Pancreas (tissue), 10 donors: ENCODE measurements at regions not wholly inside any gene's neighbourhood (a gene's known extent, or its start where the extent isn't known, plus 50 kb on each side); places are given as distances from the start of the nearest gene placed in this dataset.

Experiments
- ATAC-seq, 4 donors: fragments of 200-7000 bp; cut with Tn5 transposase; one replicate each; pipeline versions ENCODE4 v1.8.0 to v1.9.1; 2020; ENCODE audit warnings: mild to moderate bottlenecking in 4 of 4, moderate library complexity in 4 of 4
- DNase-seq, 6 donors: peaks; one replicate each; pipeline ENCODE4 v3.0.0-alpha.2; 2020
- FAIRE-seq: peaks from 2 replicates; lab custom pipeline; 2012; peaks lifted over from hg19 to GRCh38; lab: Jason Lieb, UNC
- H3K27ac ChIP-seq, 4 donors: fragments of 200-600 bp; sonication (generic); 1 replicate in 3 of 4; 2 replicates in 1 of 4; pipeline versions ENCODE4 v1.5.0 to v1.8.0; 2020
- H3K27me3 ChIP-seq, 4 donors: fragments of 200-600 bp; one replicate each; pipeline ENCODE4 v1.8.0; 2021
- H3K36me3 ChIP-seq, 3 donors: fragments of 200-600 bp; sonication (generic) in 1 of 3; one replicate each; pipeline versions ENCODE4 v1.5.0 to v1.8.0; 2020 to 2021
- H3K4me1 ChIP-seq, 3 donors: fragments of 200-600 bp; one replicate each; pipeline ENCODE4 v1.8.0; 2021
- H3K4me3 ChIP-seq, 4 donors: fragments of 200-600 bp; sonication (generic) in 2 of 4; one replicate each; pipeline versions ENCODE4 v1.5.0 to v1.8.0; 2020 to 2021
- H3K9me3 ChIP-seq, 4 donors: fragments of 200-600 bp; one replicate each; pipeline ENCODE4 v1.8.0; 2021
- CTCF ChIP-seq, 4 donors: fragments of 200-600 bp; sonication (generic) in 3 of 4; IDR thresholded peaks; one replicate each; pipeline versions ENCODE4 v1.5.0 to v1.8.0; 2021; ENCODE audit warnings: antibody characterized with exemption in 4 of 4
- WGBS, 2 donors: extraction: QIAGEN DNeasy Blood & Tissue Kit; methylation state at CpG; one replicate each; pipeline ENCODE4 v1.1.7; 2013; 5-methylcytosine and 5-hydroxymethylcytosine counted together
- intact Hi-C, 3 donors: fragments of 100-400 bp; cut with DNase I; formaldehyde crosslinking; loops; one replicate each; pipeline versions ENCODE4 v1.11.1 to v1.14.2; 2022
- donor health status: healthy with polysubstance abuse.
- donor health status: DM: no; HTN: no; CAD: no; lungs with moderate emphysema.
- donor health status: DM: no; HTN: no; CAD: no.
- donor health status: control.
- donor health status: control.
- donor health status: Bipolar disorder and iron deficiency.
- donor health status: DM: yes; HTN: yes; CAD: no.
- donor health status: DM: no; HTN: no; CAD: no.
- donor health status: DM: no; HTN: no; CAD: no.
- donor health status: DM: yes; HTN: yes; CAD: no.

DNA sequence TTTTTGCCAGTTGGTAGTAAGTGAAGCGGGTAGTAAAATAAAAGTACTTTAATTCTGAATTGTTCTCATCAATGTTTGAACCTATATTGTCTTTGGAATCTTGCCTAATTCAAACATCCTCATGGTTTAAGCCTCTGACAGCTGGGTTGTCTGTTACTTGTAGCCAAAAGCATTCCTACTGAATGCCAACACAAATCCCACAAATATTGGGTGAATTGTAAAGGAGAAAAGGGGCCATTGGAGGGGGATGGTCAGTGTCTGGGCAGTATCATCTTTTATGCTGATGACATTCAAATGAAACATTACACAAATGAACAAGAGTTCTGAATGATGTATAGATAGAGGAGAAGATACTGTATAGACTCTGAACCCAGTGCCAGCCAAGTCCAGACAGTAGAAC lies 309.5 kb downstream of the OSTF1 start:
- Histone ChIP-seq H3K27ac (no peak overlapping the region), H3K4me1 (no peaks in the 10 kb centered on the region), H3K36me3 (no peaks in the 10 kb centered on the region), H3K9me3 (no peaks in the 10 kb centered on the region), H3K4me3 (no peak overlapping the region), H3K27me3 (no peaks in the 10 kb centered on the region)
- no peak for TF ChIP-seq CTCF (IDR thresholded peaks at IDR 0.05)
- intact Hi-C loops, result no loop called here
- ATAC-seq (no peak), DNase-seq (no peak), FAIRE-seq (no peak)
- WGBS, 2 donors, result 54 to 75% methylated on average over 1 of the region's 1 CpG

DNA sequence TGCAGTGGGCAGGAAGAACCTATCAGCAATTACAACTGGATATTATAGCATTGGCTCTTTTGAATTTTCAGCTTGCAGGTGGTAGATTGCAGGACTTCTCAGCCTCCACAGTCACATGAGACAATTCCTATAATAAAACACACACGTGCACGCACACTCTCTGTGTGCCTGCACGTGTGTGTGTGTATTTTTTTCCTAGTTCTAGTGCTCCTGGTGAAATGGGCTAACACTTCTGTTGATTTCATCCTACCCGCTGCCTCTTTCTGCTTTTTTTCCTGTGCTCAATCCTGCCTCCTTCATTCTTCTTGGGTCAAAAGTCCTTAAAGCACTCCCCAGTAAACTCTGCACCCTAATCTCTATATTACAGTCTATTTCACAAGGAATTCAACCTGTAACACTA lies 320.1 kb downstream of the OSTF1 start:
- FAIRE-seq, result no peak
- WGBS, 2 donors, result 62 to 76% methylated on average over 4 of the region's 4 CpGs
- TF ChIP-seq CTCF (IDR thresholded peaks at IDR 0.05), result no peak

GRCh38 chr9:75410405-75410804 lies 322.1 kb downstream of the OSTF1 start:
- H3K9me3 ChIP-seq, result no peaks in the 10 kb centered on the region
- no peak overlapping the region for H3K4me3 ChIP-seq
- ATAC-seq (no peak), DNase-seq (no peak), FAIRE-seq (no peak)
- WGBS, 2 donors, result 58 to 77% methylated on average over 4 of the region's 4 CpGs
- H3K4me1 ChIP-seq, result no peaks in the 10 kb centered on the region
- no peaks in the 10 kb centered on the region for H3K27me3 ChIP-seq
- no peak for TF ChIP-seq CTCF (IDR thresholded peaks at IDR 0.05)
- H3K36me3 ChIP-seq, result no peaks in the 10 kb centered on the region
- H3K27ac ChIP-seq, result no peak overlapping the region
- intact Hi-C loops, result no loop called here

More for the DNA sequence above, 320.1 kb downstream of the OSTF1 start:
- no peaks in the 10 kb centered on the region for H3K9me3 ChIP-seq
- intact Hi-C loops, result no loop called here
- no peak overlapping the region for H3K27ac ChIP-seq
- ATAC-seq (no peak), DNase-seq (no peak)
- H3K4me1 ChIP-seq, result no peaks in the 10 kb centered on the region
- no peak overlapping the region for H3K4me3 ChIP-seq
- no peaks in the 10 kb centered on the region for H3K27me3 ChIP-seq
- H3K36me3 ChIP-seq, result no peaks in the 10 kb centered on the region

DNA sequence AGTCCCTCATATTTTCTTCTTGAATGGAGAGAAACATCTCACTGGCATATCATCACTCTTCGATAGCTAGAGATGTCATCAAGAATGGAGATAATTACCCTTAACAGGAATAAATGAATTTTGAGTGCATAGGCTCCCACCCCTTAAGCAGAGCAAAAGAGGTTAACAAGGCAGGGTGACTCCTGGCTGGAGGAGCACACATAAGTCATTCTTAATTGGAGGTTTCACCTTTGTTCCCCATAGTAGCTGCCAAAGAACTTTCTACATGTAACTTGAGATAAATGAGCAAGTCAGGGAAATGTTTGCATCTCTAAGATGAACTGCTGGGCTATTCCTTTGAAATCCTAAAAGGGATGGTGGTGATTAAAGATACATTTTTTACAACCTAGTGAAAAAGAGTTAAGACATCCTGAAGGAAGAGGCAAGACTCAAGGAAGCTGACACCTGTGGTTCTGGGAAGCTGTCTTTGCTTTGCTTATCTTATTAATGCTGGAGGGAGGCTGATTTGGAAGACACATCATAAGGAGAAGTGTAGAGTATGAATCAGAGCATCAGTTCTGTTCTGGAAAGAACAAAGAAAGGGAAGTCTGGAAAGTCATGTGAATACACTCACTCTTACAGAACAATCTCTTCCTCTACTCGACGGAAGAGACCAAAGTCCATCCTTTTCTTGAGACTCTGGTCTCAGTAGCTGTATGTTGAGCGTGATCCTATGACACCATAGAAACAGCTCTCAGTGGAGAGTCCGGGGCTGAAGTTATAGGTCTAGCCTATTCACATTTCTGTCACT lies 326.3 kb downstream of the OSTF1 start:
- DNase-seq, result no peak
- Histone ChIP-seq H3K27me3 (no peaks in the 10 kb centered on the region), H3K9me3 (no peaks in the 10 kb centered on the region), H3K4me1 (no peaks in the 10 kb centered on the region), H3K36me3 (no peaks in the 10 kb centered on the region), H3K4me3 (no peak overlapping the region), H3K27ac (no peak overlapping the region)
- FAIRE-seq, result no peak
- TF ChIP-seq CTCF (IDR thresholded peaks at IDR 0.05), result no peak
- WGBS, 2 donors, result 52 to 61% methylated on average over 5 of the region's 5 CpGs
- ATAC-seq, result peak in 2 of 4 donors; percentile 49 to 59
- intact Hi-C loops, result no loop called here

DNA sequence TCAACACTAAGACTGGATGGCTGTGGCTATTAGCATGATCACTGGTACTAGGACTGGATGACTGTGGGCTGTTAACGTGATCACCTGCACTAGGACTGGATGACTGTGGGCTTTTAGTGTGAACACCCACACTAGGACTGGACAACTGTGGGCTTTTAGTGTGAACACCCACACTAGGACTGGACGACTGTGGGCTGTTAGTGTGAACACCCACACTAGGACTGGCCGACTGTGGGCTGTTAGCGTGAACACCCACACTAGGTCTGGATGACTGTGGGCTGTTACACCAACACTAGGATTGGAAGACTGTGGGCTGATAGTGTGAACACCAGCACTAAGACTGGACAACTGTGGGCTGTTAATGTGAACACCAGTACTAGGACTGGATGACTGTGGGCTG lies 329.2 kb downstream of the OSTF1 start:
- ATAC-seq (no peak), DNase-seq (no peak), FAIRE-seq (no peak)
- Histone ChIP-seq H3K36me3 (no peaks in the 10 kb centered on the region), H3K27ac (no peak overlapping the region), H3K4me1 (no peaks in the 10 kb centered on the region), H3K4me3 (no peak overlapping the region), H3K9me3 (no peaks in the 10 kb centered on the region), H3K27me3 (no peaks in the 10 kb centered on the region)
- intact Hi-C loops, result no loop called here
- WGBS, 2 donors, result 65 to 83% methylated on average over 4 of the region's 4 CpGs
- no peak for TF ChIP-seq CTCF (IDR thresholded peaks at IDR 0.05)
